Stomach smooth muscle (tissue), 2 donors: ENCODE measurements at regions not wholly inside any gene's neighbourhood (a gene's known extent, or its start where the extent isn't known, plus 50 kb on each side); places are given as distances from the start of the nearest gene placed in this dataset.

Experiments used
- H3K27ac ChIP-seq: one replicate; pipeline ENCODE4 v1.7.0; 2013; ENCODE audit warnings: mild to moderate bottlenecking, low read length, inconsistent platforms
- H3K27me3 ChIP-seq, 2 donors: one replicate each; pipeline ENCODE4 v1.7.0; 2013; ENCODE audit warnings: low read length in 2 of 2; ENCODE audit not compliant: insufficient read depth in 2 of 2, control insufficient read depth in 1 of 2
- H3K36me3 ChIP-seq, 2 donors: one replicate each; pipeline ENCODE4 v1.7.0; 2013; ENCODE audit warnings: low read length in 2 of 2; ENCODE audit not compliant: control insufficient read depth in 2 of 2, insufficient read depth in 2 of 2
- H3K4me1 ChIP-seq: one replicate; pipeline ENCODE4 v1.7.0; 2013; ENCODE audit warnings: low read length; ENCODE audit not compliant: control insufficient read depth, insufficient read depth
- H3K4me3 ChIP-seq, 2 donors: one replicate each; pipeline ENCODE4 v1.7.0; 2013; ENCODE audit warnings: low read length in 2 of 2
- H3K9ac ChIP-seq, 2 donors: one replicate each; pipeline ENCODE4 v1.7.0; 2013; ENCODE audit warnings: low read length in 2 of 2, mild to moderate bottlenecking in 1 of 2
- H3K9me3 ChIP-seq, 2 donors: one replicate each; pipeline ENCODE4 v1.7.0; 2013; ENCODE audit warnings: low read length in 2 of 2; ENCODE audit not compliant: control insufficient read depth in 2 of 2
- donor health status: healthy.
- donor health status: Pancreatic carcinoma.

- Histone ChIP-seq H3K9ac (no peak overlapping the region), H3K4me3 (no peak overlapping the region), H3K27ac (no peak overlapping the region), H3K27me3 (no peaks in the 10 kb centered on the region), H3K36me3 (no peaks in the 10 kb centered on the region), H3K9me3 (peaks cover 0 to 3% of the 10 kb centered on the region in 2 donors), H3K4me1 (peaks cover 12% of the 10 kb centered on the region)
Measured at GRCh38 chr4:128589384-128589965, 220.0 kb upstream of the JADE1 start.

GRCh38 chr4:128587382-128587781 lies 222.1 kb upstream of the JADE1 start:
- H3K36me3 ChIP-seq, result no peaks in the 10 kb centered on the region
- H3K9ac ChIP-seq, result no peak overlapping the region
- H3K9me3 ChIP-seq, result no peaks in the 10 kb centered on the region
- no peaks in the 10 kb centered on the region for H3K27me3 ChIP-seq
- no peak overlapping the region for H3K4me3 ChIP-seq
- H3K27ac ChIP-seq, result no peak overlapping the region
- peaks cover 12% of the 10 kb centered on the region for H3K4me1 ChIP-seq

GRCh38 chr4:128583753-128584712 lies 225.5 kb upstream of the JADE1 start:
- no peak overlapping the region for H3K9ac ChIP-seq
- H3K27ac ChIP-seq, result no peak overlapping the region
- no peaks in the 10 kb centered on the region for H3K9me3 ChIP-seq
- H3K4me1 ChIP-seq, result no peaks in the 10 kb centered on the region
- H3K27me3 ChIP-seq, result no peaks in the 10 kb centered on the region
- H3K4me3 ChIP-seq, result no peak overlapping the region
- no peaks in the 10 kb centered on the region for H3K36me3 ChIP-seq

- Histone ChIP-seq H3K4me3 (no peak overlapping the region), H3K4me1 (no peaks in the 10 kb centered on the region), H3K9me3 (no peaks in the 10 kb centered on the region), H3K27ac (no peak overlapping the region), H3K9ac (no peak overlapping the region), H3K36me3 (no peaks in the 10 kb centered on the region), H3K27me3 (no peaks in the 10 kb centered on the region)
Measured at GRCh38 chr4:128582427-128582870, 227.1 kb upstream of the JADE1 start.

GRCh38 chr4:128579154-128579853 lies 230.2 kb upstream of the JADE1 start:
- Histone ChIP-seq H3K9me3 (no peaks in the 10 kb centered on the region), H3K4me1 (no peaks in the 10 kb centered on the region), H3K36me3 (no peaks in the 10 kb centered on the region), H3K4me3 (no peak overlapping the region), H3K9ac (no peak overlapping the region), H3K27me3 (no peaks in the 10 kb centered on the region), H3K27ac (no peak overlapping the region)

GRCh38 chr4:128574706-128575105 lies 234.8 kb upstream of the JADE1 start:
- peaks cover 3% of the 10 kb centered on the region for H3K4me1 ChIP-seq
- H3K4me3 ChIP-seq, result no peak overlapping the region
- H3K27me3 ChIP-seq, result no peaks in the 10 kb centered on the region
- H3K27ac ChIP-seq, result no peak overlapping the region
- H3K36me3 ChIP-seq, result no peaks in the 10 kb centered on the region
- no peaks in the 10 kb centered on the region for H3K9me3 ChIP-seq
- H3K9ac ChIP-seq, result no peak overlapping the region

GRCh38 chr4:128573781-128574508 lies 235.6 kb upstream of the JADE1 start:
- H3K9ac ChIP-seq, result no peak overlapping the region
- peaks cover 5% of the 10 kb centered on the region for H3K4me1 ChIP-seq
- H3K27ac ChIP-seq, result no peak overlapping the region
- H3K4me3 ChIP-seq, result no peak overlapping the region
- no peaks in the 10 kb centered on the region for H3K36me3 ChIP-seq
- H3K27me3 ChIP-seq, result no peaks in the 10 kb centered on the region
- no peaks in the 10 kb centered on the region for H3K9me3 ChIP-seq

- H3K4me1 ChIP-seq, result peaks cover 7% of the 10 kb centered on the region
- H3K9ac ChIP-seq, result no peak overlapping the region
- no peak overlapping the region for H3K4me3 ChIP-seq
- H3K36me3 ChIP-seq, result no peaks in the 10 kb centered on the region
- H3K27me3 ChIP-seq, result no peaks in the 10 kb centered on the region
- no peak overlapping the region for H3K27ac ChIP-seq
- no peaks in the 10 kb centered on the region for H3K9me3 ChIP-seq
Measured at GRCh38 chr4:128572778-128573241, 236.7 kb upstream of the JADE1 start.

- Histone ChIP-seq H3K27me3 (no peaks in the 10 kb centered on the region), H3K4me3 (no peak overlapping the region), H3K4me1 (peaks cover 7% of the 10 kb centered on the region), H3K9ac (no peak overlapping the region), H3K9me3 (no peaks in the 10 kb centered on the region), H3K36me3 (no peaks in the 10 kb centered on the region), H3K27ac (no peak overlapping the region)
Measured at GRCh38 chr4:128571747-128572146, 237.8 kb upstream of the JADE1 start.

- Histone ChIP-seq H3K36me3 (no peaks in the 10 kb centered on the region), H3K9ac (no peak overlapping the region), H3K27me3 (no peaks in the 10 kb centered on the region), H3K9me3 (no peaks in the 10 kb centered on the region), H3K4me1 (peaks cover 14% of the 10 kb centered on the region), H3K4me3 (no peak overlapping the region), H3K27ac (no peak overlapping the region)
Measured at GRCh38 chr4:128570387-128570975, 239.0 kb upstream of the JADE1 start.
